OCI-LY3 (cell line): ENCODE measurements at regions not wholly inside any gene's neighbourhood (a gene's known extent, or its start where the extent isn't known, plus 50 kb on each side); places are given as distances from the start of the nearest gene placed in this dataset.

Source experiments
- H2AFZ ChIP-seq: fragments of 200-600, 300-600 bp; shearing (Covaris generic); 2 replicates; pipeline ENCODE4 v1.6.0; 2014; ENCODE audit warnings: antibody characterized with exemption, low read depth, low read length
- H3K27ac ChIP-seq: fragments of 200-600, 300-600 bp; sonication (generic); 2 replicates; pipeline ENCODE4 v1.5.1; 2014; ENCODE audit warnings: mild to moderate bottlenecking, low read length, moderate library complexity, mixed read lengths
- H3K27me3 ChIP-seq: fragments of 200-600, 300-600 bp; sonication (generic); 2 replicates; pipeline ENCODE4 v1.6.1; 2014; ENCODE audit warnings: low read depth, low read length, mixed read lengths
- H3K36me3 ChIP-seq: fragments of 200-600, 300-600 bp; sonication (generic); replicated peaks from 2 replicates; pipeline ENCODE3; 2014; ENCODE audit warnings: low read depth, low read length, mixed read lengths
- H3K4me1 ChIP-seq: fragments of 300-600, 200-600 bp; sonication (generic); 2 replicates; pipeline ENCODE4 v1.6.1; 2014; ENCODE audit warnings: low read length, mixed read lengths
- H3K4me2 ChIP-seq: fragments of 200-600, 300-600 bp; sonication (generic); 2 replicates; pipeline ENCODE4 v1.6.1; 2014; ENCODE audit warnings: low read length, mixed read lengths
- H3K4me3 ChIP-seq: fragments of 300-600, 200-600 bp; sonication (generic); 2 replicates; pipeline ENCODE4 v1.5.1; 2014; ENCODE audit warnings: antibody characterized with exemption, mild to moderate bottlenecking, low read length, moderate library complexity
- H3K79me2 ChIP-seq: fragments of 300-600, 200-600 bp; shearing (Covaris generic); 2 replicates; pipeline ENCODE4 v1.6.1; 2014; ENCODE audit warnings: mild to moderate bottlenecking, low read length, mixed read lengths
- H3K9ac ChIP-seq: fragments of 300-600, 200-600 bp; shearing (Covaris generic); 2 replicates; pipeline ENCODE4 v1.6.0; 2014; ENCODE audit warnings: mild to moderate bottlenecking, low read length, moderate library complexity
- H3K9me3 ChIP-seq: fragments of 200-600, 300-600 bp; shearing (Covaris generic); 2 replicates; pipeline ENCODE4 v1.6.1; 2014; ENCODE audit warnings: low read length, mixed read lengths; ENCODE audit not compliant: insufficient read depth
- H4K20me1 ChIP-seq: fragments of 200-600, 300-600 bp; sonication (generic); 2 replicates; pipeline ENCODE4 v1.6.1; 2016; ENCODE audit warnings: low read length, mixed read lengths; ENCODE audit not compliant: insufficient read depth
- EZH2phosphoT487 ChIP-seq: fragments of 200-600 bp; shearing (Covaris generic); IDR thresholded peaks from 2 replicates; pipeline ENCODE4 v1.6.1; 2018; ENCODE audit warnings: antibody characterized with exemption, mixed run types, low read depth
- TF ChIP-seq, protein P1 (sequence below): fragments of 200-600, 300-600 bp; sonication (generic); IDR thresholded peaks from 2 replicates; pipeline ENCODE4 v1.5.1; 2014; ENCODE audit warnings: antibody characterized with exemption, low read length, low read depth

DNA sequence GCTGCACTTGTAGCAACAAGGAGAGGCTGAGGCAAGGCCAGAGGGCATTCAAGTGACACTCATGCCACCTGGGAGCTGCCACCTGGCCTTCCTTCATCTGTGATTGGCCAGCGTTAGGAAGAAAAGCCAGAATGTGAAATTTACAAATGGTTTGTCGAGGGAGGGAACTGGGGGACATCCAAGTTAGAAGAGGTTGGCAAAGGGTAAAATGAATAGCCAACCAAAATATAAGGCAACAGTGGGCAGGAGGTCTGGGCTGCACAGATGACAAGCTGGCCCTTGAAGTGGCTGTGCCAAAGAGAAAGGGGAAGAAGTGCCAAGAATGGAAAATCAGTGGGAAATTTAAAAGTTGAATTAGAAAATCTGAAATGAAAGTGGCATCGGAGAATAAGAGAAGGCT is 221.4 kb downstream of the C11orf91 start:
- Histone ChIP-seq H3K9ac (no peak overlapping the region), H3K4me3 (no peak overlapping the region), H3K4me2 (no peak overlapping the region), H3K9me3 (no peaks in the 10 kb centered on the region), H3K79me2 (no peaks in the 10 kb centered on the region), H3K27ac (no peak overlapping the region), H3K27me3 (peaks cover 52% of the 10 kb centered on the region), H4K20me1 (no peaks in the 10 kb centered on the region; the same call in 1 of the 2 replicates), H3K4me1 (peaks cover 8% of the 10 kb centered on the region), H2AFZ (no peak overlapping the region), H3K36me3 (no peaks in the 10 kb centered on the region)
- no peak for TF ChIP-seq EZH2phosphoT487
- TF ChIP-seq, protein P1, sequence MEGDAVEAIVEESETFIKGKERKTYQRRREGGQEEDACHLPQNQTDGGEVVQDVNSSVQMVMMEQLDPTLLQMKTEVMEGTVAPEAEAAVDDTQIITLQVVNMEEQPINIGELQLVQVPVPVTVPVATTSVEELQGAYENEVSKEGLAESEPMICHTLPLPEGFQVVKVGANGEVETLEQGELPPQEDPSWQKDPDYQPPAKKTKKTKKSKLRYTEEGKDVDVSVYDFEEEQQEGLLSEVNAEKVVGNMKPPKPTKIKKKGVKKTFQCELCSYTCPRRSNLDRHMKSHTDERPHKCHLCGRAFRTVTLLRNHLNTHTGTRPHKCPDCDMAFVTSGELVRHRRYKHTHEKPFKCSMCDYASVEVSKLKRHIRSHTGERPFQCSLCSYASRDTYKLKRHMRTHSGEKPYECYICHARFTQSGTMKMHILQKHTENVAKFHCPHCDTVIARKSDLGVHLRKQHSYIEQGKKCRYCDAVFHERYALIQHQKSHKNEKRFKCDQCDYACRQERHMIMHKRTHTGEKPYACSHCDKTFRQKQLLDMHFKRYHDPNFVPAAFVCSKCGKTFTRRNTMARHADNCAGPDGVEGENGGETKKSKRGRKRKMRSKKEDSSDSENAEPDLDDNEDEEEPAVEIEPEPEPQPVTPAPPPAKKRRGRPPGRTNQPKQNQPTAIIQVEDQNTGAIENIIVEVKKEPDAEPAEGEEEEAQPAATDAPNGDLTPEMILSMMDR, result no peak

DNA sequence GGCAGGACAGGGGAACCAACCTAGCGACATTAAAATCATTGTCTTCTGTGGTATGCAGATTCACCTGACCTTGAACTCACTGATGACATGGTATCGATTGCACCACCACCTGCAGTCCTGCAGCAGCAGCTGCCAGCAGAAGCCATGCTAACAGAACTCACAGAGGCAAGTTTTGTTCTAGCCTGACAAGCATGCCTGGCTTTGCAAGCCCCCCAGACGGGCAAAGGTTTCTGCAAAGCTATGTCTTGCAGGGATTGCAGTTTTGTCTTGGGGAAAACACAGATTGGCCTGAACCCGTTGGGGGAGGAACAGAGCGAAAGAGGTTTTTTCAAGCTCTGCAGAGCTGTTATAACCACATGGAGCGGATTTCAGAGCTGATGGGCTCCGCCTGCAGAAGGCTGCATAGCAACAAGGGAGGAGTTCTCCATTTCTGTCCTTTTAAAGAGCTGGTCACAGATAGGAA is 221.0 kb downstream of the HIPK3 start:
- Histone ChIP-seq H3K4me3 (no peak overlapping the region), H3K4me2 (no peak overlapping the region), H3K36me3 (no peaks in the 10 kb centered on the region), H2AFZ (no peak overlapping the region), H3K9ac (no peak overlapping the region), H3K27ac (no peak overlapping the region), H3K27me3 (peaks cover 53% of the 10 kb centered on the region), H4K20me1 (no peaks in the 10 kb centered on the region; the same call in 1 of the 2 replicates), H3K9me3 (no peaks in the 10 kb centered on the region), H3K4me1 (peaks cover 9% of the 10 kb centered on the region), H3K79me2 (no peaks in the 10 kb centered on the region)
- no peak for TF ChIP-seq EZH2phosphoT487
- TF ChIP-seq, protein P1, result no peak

DNA sequence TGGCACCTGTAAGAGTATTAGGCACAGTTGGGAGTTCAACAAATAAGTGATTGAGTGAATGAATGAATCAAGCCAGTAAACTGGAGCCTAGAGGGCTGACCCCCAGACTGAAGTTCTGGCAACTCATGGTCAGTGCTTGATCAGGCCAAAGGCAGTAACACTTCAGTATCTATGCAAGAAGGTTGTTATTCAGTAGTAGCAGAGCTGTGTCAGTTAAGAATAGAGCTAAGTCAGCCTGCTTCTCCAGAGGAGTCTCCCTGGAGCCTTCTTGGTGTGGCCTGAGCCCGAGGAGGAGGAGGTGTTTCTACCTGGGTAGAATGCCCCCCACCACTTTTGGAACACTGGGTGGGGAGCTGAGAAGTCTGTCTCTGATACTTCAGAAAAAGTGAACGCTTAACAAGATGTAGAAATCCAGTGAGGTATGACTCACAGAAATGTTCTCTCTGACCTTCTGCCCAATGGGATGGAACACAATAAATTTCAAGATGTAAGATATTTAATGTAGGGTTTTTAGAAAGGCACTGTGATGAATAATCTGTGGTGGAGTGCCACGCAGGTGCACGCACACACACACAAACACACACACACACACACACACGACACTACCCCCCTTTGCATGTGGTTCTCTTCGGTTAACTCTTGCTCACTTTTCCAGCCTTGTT is 219.9 kb downstream of the HIPK3 start:
- Histone ChIP-seq H3K4me3 (no peak overlapping the region), H4K20me1 (no peaks in the 10 kb centered on the region; the same call in 1 of the 2 replicates), H2AFZ (no peak overlapping the region), H3K9me3 (no peaks in the 10 kb centered on the region), H3K9ac (no peak overlapping the region), H3K27ac (no peak overlapping the region), H3K79me2 (no peaks in the 10 kb centered on the region), H3K27me3 (peaks cover 59% of the 10 kb centered on the region), H3K4me2 (no peak overlapping the region), H3K4me1 (peaks cover 9% of the 10 kb centered on the region), H3K36me3 (no peaks in the 10 kb centered on the region)
- TF ChIP-seq, protein P1, result no peak
- TF ChIP-seq EZH2phosphoT487, result no peak

DNA sequence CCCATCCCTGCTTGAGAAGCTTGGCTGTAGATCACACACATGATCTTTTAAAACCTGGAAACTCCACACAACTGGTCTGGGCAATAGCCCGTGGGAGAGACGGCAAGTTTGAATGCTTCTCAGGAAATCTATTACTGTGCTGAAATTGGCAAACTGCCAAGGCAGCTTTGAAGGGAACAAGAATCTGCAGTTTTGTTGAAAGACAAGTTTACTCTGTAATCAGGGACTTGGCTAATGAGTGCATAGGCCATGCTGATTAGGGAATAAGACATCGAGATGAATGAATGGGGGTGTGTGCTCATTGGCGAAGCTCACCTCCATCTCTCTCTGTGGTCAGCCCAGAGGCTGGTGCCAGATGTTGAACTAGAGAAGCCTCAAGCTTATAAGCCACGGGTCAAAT is 218.8 kb downstream of the HIPK3 start:
- TF ChIP-seq EZH2phosphoT487, result no peak
- TF ChIP-seq, protein P1, result no peak
- Histone ChIP-seq H3K36me3 (no peaks in the 10 kb centered on the region), H2AFZ (no peak overlapping the region), H4K20me1 (no peaks in the 10 kb centered on the region; the same call in 1 of the 2 replicates), H3K4me2 (no peak overlapping the region), H3K27ac (no peak overlapping the region), H3K4me3 (no peak overlapping the region), H3K27me3 (peaks cover 63% of the 10 kb centered on the region), H3K9ac (no peak overlapping the region), H3K79me2 (no peaks in the 10 kb centered on the region), H3K4me1 (peaks cover 9% of the 10 kb centered on the region), H3K9me3 (no peaks in the 10 kb centered on the region)
